ENCODE measurements at regions not wholly inside any gene's neighbourhood (a gene's known extent, or its start where the extent isn't known, plus 50 kb on each side); places are given as distances from the start of the nearest gene placed in this dataset.

GRCh38 chr11:112765337-112765736 lies 195.9 kb upstream of the NCAM1 start:
- TF ChIP-seq, protein P1, sequence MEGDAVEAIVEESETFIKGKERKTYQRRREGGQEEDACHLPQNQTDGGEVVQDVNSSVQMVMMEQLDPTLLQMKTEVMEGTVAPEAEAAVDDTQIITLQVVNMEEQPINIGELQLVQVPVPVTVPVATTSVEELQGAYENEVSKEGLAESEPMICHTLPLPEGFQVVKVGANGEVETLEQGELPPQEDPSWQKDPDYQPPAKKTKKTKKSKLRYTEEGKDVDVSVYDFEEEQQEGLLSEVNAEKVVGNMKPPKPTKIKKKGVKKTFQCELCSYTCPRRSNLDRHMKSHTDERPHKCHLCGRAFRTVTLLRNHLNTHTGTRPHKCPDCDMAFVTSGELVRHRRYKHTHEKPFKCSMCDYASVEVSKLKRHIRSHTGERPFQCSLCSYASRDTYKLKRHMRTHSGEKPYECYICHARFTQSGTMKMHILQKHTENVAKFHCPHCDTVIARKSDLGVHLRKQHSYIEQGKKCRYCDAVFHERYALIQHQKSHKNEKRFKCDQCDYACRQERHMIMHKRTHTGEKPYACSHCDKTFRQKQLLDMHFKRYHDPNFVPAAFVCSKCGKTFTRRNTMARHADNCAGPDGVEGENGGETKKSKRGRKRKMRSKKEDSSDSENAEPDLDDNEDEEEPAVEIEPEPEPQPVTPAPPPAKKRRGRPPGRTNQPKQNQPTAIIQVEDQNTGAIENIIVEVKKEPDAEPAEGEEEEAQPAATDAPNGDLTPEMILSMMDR (conservative IDR thresholded peaks at IDR 0.05; ENCODE audit: low read length), result no peak

DNA sequence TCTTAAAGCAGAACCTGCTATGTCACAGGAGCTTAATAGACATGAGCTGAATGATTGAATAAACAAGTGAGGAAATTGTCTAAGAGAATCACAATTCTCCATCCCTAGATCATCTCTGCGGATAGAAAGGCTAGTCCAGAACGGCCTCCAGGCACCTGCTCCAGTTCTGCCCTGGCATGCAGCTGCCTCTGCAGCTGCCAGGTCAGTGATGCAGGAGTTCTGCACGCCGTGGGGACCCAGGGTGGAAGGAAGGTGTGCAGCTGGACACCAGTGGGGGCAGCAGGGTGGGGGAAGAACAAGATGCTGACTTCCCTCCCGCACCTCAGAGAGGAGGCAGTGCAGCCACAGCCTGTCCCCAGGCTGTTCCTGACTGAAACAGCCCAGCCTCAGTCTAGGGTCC lies 192.1 kb upstream of the NCAM1 start:
- DNase-seq (ENCODE audit: low read depth), result no peak
- no peak overlapping the region for H3K4me3 ChIP-seq (ENCODE audit: low read length)
- TF ChIP-seq, protein P1 (conservative IDR thresholded peaks at IDR 0.05; ENCODE audit: low read length), result no peak

More at GRCh38 chr11:112765337-112765736, 195.9 kb upstream of the NCAM1 start:
- no peak overlapping the region for H3K4me3 ChIP-seq (ENCODE audit: low read length)
- DNase-seq (ENCODE audit: low read depth), result no peak

- TF ChIP-seq, protein P1 (conservative IDR thresholded peaks at IDR 0.05; ENCODE audit: low read length), result no peak
- H3K4me3 ChIP-seq (ENCODE audit: low read length), result no peak overlapping the region
- no peak for DNase-seq (ENCODE audit: low read depth)
Observed at GRCh38 chr11:112769584-112769983, 191.6 kb upstream of the NCAM1 start.

GRCh38 chr11:112770033-112770432 lies 191.2 kb upstream of the NCAM1 start:
- TF ChIP-seq, protein P1 (conservative IDR thresholded peaks at IDR 0.05; ENCODE audit: low read length), result no peak
- H3K4me3 ChIP-seq (ENCODE audit: low read length), result no peak overlapping the region
- no peak for DNase-seq (ENCODE audit: low read depth)

GRCh38 chr11:112770487-112770886 lies 190.7 kb upstream of the NCAM1 start:
- peak; percentile 12 for DNase-seq (ENCODE audit: low read depth)
- no peak overlapping the region for H3K4me3 ChIP-seq (ENCODE audit: low read length)
- TF ChIP-seq, protein P1 (conservative IDR thresholded peaks at IDR 0.05; ENCODE audit: low read length), result no peak

- H3K4me3 ChIP-seq (ENCODE audit: low read length), result no peak overlapping the region
- TF ChIP-seq, protein P1 (conservative IDR thresholded peaks at IDR 0.05; ENCODE audit: low read length), result no peak
- no peak for DNase-seq (ENCODE audit: low read depth)
Observed at GRCh38 chr11:112771851-112772250, 189.4 kb upstream of the NCAM1 start.

DNA sequence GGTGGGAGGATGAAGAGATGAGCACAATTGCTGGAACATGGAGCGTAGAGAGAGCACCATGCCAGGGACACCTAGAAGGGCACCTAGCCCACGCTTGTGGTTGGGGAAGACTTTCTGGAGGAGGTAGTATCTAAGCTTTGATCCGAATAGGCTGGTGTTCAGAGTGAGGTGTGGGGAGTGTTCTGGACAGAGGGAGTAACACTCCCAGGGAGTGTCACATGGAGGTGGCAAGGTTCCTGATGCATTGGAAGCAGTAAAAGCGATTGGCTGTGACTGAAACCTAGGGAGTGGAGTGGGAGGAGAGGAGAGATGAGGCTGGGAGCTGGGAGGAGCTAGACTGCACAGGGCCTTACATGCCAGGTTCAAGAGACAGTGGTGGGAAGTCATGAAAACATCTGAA lies 188.0 kb upstream of the NCAM1 start:
- no peak for DNase-seq (ENCODE audit: low read depth)
- H3K4me3 ChIP-seq (ENCODE audit: low read length), result no peak overlapping the region
- TF ChIP-seq, protein P1 (conservative IDR thresholded peaks at IDR 0.05; ENCODE audit: low read length), result no peak

Measured in AG10803 (cell line).